Activated naive CD4-positive, alpha-beta T cell treated with anti-CD3 and anti-CD28 coated beads for 36 hours (primary cell): ENCODE measurements at regions not wholly inside any gene's neighbourhood (a gene's known extent, or its start where the extent isn't known, plus 50 kb on each side); places are given as distances from the start of the nearest gene placed in this dataset.

Experiments used
- CTCF ChIA-PET: fragments of 350-600 bp; sonication (Branson Sonifier 250); formaldehyde crosslinking; loops from one replicate; lab custom pipeline; 2021; ENCODE audit warnings: antibody characterized with exemption; lab: Charles Lee
- DNase-seq: peaks from one replicate; pipeline ENCODE4 v3.0.0-alpha.2; 2020
- H3K27ac Mint-ChIP-seq: one replicate; pipeline ENCODE4 v1.8.0; 2021; ENCODE audit warnings: mild to moderate bottlenecking, mixed read lengths
- H3K27me3 Mint-ChIP-seq: one replicate; pipeline ENCODE4 v1.8.0; 2021; ENCODE audit warnings: low read depth, mixed read lengths
- H3K36me3 Mint-ChIP-seq: one replicate; pipeline ENCODE4 v1.8.0; 2021; ENCODE audit warnings: low read depth, mixed read lengths
- H3K4me1 Mint-ChIP-seq: one replicate; pipeline ENCODE4 v1.8.0; 2021; ENCODE audit warnings: low read depth, mixed read lengths
- H3K4me3 Mint-ChIP-seq: one replicate; pipeline ENCODE4 v1.8.0; 2021; ENCODE audit warnings: mild to moderate bottlenecking, moderate library complexity, mixed read lengths
- H3K9me3 Mint-ChIP-seq: one replicate; pipeline ENCODE4 v1.8.0; 2021; ENCODE audit warnings: mixed read lengths
- intact Hi-C: fragments of 100-400 bp; cut with micrococcal nuclease; formaldehyde crosslinking; loops from one replicate; pipeline ENCODE4 v1.15.1; 2023

GRCh38 chr14:29278301-29279263 lies 512.0 kb downstream of the FOXG1 start:
- no peak for DNase-seq
- no peak overlapping the region for H3K4me3 Mint-ChIP-seq
- no peak overlapping the region for H3K27ac Mint-ChIP-seq
- H3K9me3 Mint-ChIP-seq = peaks cover 3% of the 10 kb centered on the region
- no peaks in the 10 kb centered on the region for H3K4me1 Mint-ChIP-seq
- no peaks in the 10 kb centered on the region for H3K36me3 Mint-ChIP-seq
- CTCF ChIA-PET = no interaction called here
- intact Hi-C loops = no loop called here
- H3K27me3 Mint-ChIP-seq = no peaks in the 10 kb centered on the region

GRCh38 chr14:29282169-29282568 lies 515.6 kb downstream of the FOXG1 start:
- Mint-ChIP-seq H3K9me3 (peaks cover 3% of the 10 kb centered on the region), H3K27me3 (no peaks in the 10 kb centered on the region), H3K27ac (no peak overlapping the region), H3K36me3 (no peaks in the 10 kb centered on the region), H3K4me1 (no peaks in the 10 kb centered on the region), H3K4me3 (no peak overlapping the region)
- intact Hi-C loops = no loop called here
- DNase-seq = no peak
- CTCF ChIA-PET = no interaction called here

GRCh38 chr14:29290441-29290840 lies 523.9 kb downstream of the FOXG1 start:
- Mint-ChIP-seq H3K4me1 (no peaks in the 10 kb centered on the region), H3K36me3 (no peaks in the 10 kb centered on the region), H3K27me3 (no peaks in the 10 kb centered on the region), H3K4me3 (no peak overlapping the region), H3K9me3 (peaks cover 28% of the 10 kb centered on the region), H3K27ac (no peak overlapping the region)
- intact Hi-C loops = no loop called here
- CTCF ChIA-PET = interaction anchor here (0.6 kb wide), 1 partner anchor 13 kb away, joined by 3 read pairs; no protein-coding TSS in a partner anchor
- no peak for DNase-seq

- H3K27me3 Mint-ChIP-seq = no peaks in the 10 kb centered on the region
- no peaks in the 10 kb centered on the region for H3K4me1 Mint-ChIP-seq
- no peaks in the 10 kb centered on the region for H3K36me3 Mint-ChIP-seq
- CTCF ChIA-PET = no interaction called here
- peaks cover 18% of the 10 kb centered on the region for H3K9me3 Mint-ChIP-seq
- no peak overlapping the region for H3K27ac Mint-ChIP-seq
- no peak for DNase-seq
- intact Hi-C loops = no loop called here
- H3K4me3 Mint-ChIP-seq = no peak overlapping the region
Observed at GRCh38 chr14:29299372-29299771, 532.8 kb downstream of the FOXG1 start.

GRCh38 chr14:29301571-29301970 lies 535.0 kb downstream of the FOXG1 start:
- H3K4me3 Mint-ChIP-seq = no peak overlapping the region
- CTCF ChIA-PET = no interaction called here
- H3K27me3 Mint-ChIP-seq = no peaks in the 10 kb centered on the region
- DNase-seq = no peak
- H3K9me3 Mint-ChIP-seq = peaks cover 11% of the 10 kb centered on the region
- no peaks in the 10 kb centered on the region for H3K4me1 Mint-ChIP-seq
- H3K27ac Mint-ChIP-seq = no peak overlapping the region
- intact Hi-C loops = no loop called here
- H3K36me3 Mint-ChIP-seq = no peaks in the 10 kb centered on the region

- DNase-seq = no peak
- intact Hi-C loops = no loop called here
- CTCF ChIA-PET = no interaction called here
- Mint-ChIP-seq H3K36me3 (no peaks in the 10 kb centered on the region), H3K27ac (no peak overlapping the region), H3K4me1 (no peaks in the 10 kb centered on the region), H3K9me3 (peaks cover 1% of the 10 kb centered on the region), H3K4me3 (no peak overlapping the region), H3K27me3 (no peaks in the 10 kb centered on the region)
Observed at GRCh38 chr14:29310210-29310609, 543.6 kb downstream of the FOXG1 start.

GRCh38 chr14:29310757-29311156 lies 544.2 kb downstream of the FOXG1 start:
- Mint-ChIP-seq H3K27ac (no peak overlapping the region), H3K27me3 (no peaks in the 10 kb centered on the region), H3K9me3 (peaks cover 1% of the 10 kb centered on the region), H3K4me1 (no peaks in the 10 kb centered on the region), H3K4me3 (no peak overlapping the region), H3K36me3 (no peaks in the 10 kb centered on the region)
- CTCF ChIA-PET = no interaction called here
- intact Hi-C loops = no loop called here
- no peak for DNase-seq

GRCh38 chr14:29311983-29312382 lies 545.4 kb downstream of the FOXG1 start:
- Mint-ChIP-seq H3K27ac (no peak overlapping the region), H3K9me3 (peaks cover 3% of the 10 kb centered on the region), H3K4me3 (no peak overlapping the region), H3K36me3 (no peaks in the 10 kb centered on the region), H3K4me1 (no peaks in the 10 kb centered on the region), H3K27me3 (no peaks in the 10 kb centered on the region)
- CTCF ChIA-PET = no interaction called here
- no peak for DNase-seq
- intact Hi-C loops = no loop called here

- CTCF ChIA-PET = no interaction called here
- no peak overlapping the region for H3K4me3 Mint-ChIP-seq
- no peaks in the 10 kb centered on the region for H3K36me3 Mint-ChIP-seq
- no peaks in the 10 kb centered on the region for H3K27me3 Mint-ChIP-seq
- no peak overlapping the region for H3K27ac Mint-ChIP-seq
- H3K9me3 Mint-ChIP-seq = peaks cover 6% of the 10 kb centered on the region
- H3K4me1 Mint-ChIP-seq = no peaks in the 10 kb centered on the region
- no peak for DNase-seq
- intact Hi-C loops = no loop called here
Observed at GRCh38 chr14:29316936-29317335, 550.3 kb downstream of the FOXG1 start.

GRCh38 chr14:29317423-29317822 lies 550.8 kb downstream of the FOXG1 start:
- CTCF ChIA-PET = no interaction called here
- H3K27ac Mint-ChIP-seq = no peak overlapping the region
- H3K4me1 Mint-ChIP-seq = no peaks in the 10 kb centered on the region
- peaks cover 6% of the 10 kb centered on the region for H3K9me3 Mint-ChIP-seq
- no peak for DNase-seq
- no peak overlapping the region for H3K4me3 Mint-ChIP-seq
- H3K27me3 Mint-ChIP-seq = no peaks in the 10 kb centered on the region
- intact Hi-C loops = no loop called here
- H3K36me3 Mint-ChIP-seq = no peaks in the 10 kb centered on the region

GRCh38 chr14:29320286-29320685 lies 553.7 kb downstream of the FOXG1 start:
- no peaks in the 10 kb centered on the region for H3K27me3 Mint-ChIP-seq
- intact Hi-C loops = no loop called here
- no peak for DNase-seq
- H3K36me3 Mint-ChIP-seq = no peaks in the 10 kb centered on the region
- CTCF ChIA-PET = no interaction called here
- H3K9me3 Mint-ChIP-seq = peaks cover 6% of the 10 kb centered on the region
- no peaks in the 10 kb centered on the region for H3K4me1 Mint-ChIP-seq
- H3K27ac Mint-ChIP-seq = no peak overlapping the region
- no peak overlapping the region for H3K4me3 Mint-ChIP-seq

GRCh38 chr14:29321646-29322045 lies 555.1 kb downstream of the FOXG1 start:
- no peak overlapping the region for H3K27ac Mint-ChIP-seq

GRCh38 chr14:29339494-29340172 lies 573.0 kb downstream of the FOXG1 start:
- Mint-ChIP-seq H3K27ac (no peak overlapping the region), H3K36me3 (no peaks in the 10 kb centered on the region), H3K4me3 (no peak overlapping the region), H3K9me3 (peaks cover 5% of the 10 kb centered on the region), H3K4me1 (no peaks in the 10 kb centered on the region), H3K27me3 (no peaks in the 10 kb centered on the region)
- intact Hi-C loops = no loop called here
- DNase-seq = no peak
- CTCF ChIA-PET = no interaction called here

More at GRCh38 chr14:29321646-29322045, 555.1 kb downstream of the FOXG1 start:
- Mint-ChIP-seq H3K36me3 (no peaks in the 10 kb centered on the region), H3K9me3 (peaks cover 6% of the 10 kb centered on the region), H3K27me3 (no peaks in the 10 kb centered on the region), H3K4me1 (no peaks in the 10 kb centered on the region), H3K4me3 (no peak overlapping the region)
- intact Hi-C loops = no loop called here
- CTCF ChIA-PET = no interaction called here
- DNase-seq = no peak
